Fibroblast of upper back skin (primary cell): ENCODE measurements at regions not wholly inside any gene's neighbourhood (a gene's known extent, or its start where the extent isn't known, plus 50 kb on each side); places are given as distances from the start of the nearest gene placed in this dataset.
A peak's percentile ranks its signal among the peaks of the same experiment; 100 is the strongest.

Experiments
- DNase-seq: peaks from one replicate; pipeline ENCODE4 v3.0.0-alpha.2; 2013

- DNase-seq, result no peak
These were observed 124.1 kb upstream of the CDH19 start for GRCh38 chr18:66727991-66728390.

GRCh38 chr18:66724664-66725356 lies 120.9 kb upstream of the CDH19 start:
- no peak for DNase-seq

GRCh38 chr18:66722671-66723070 lies 118.8 kb upstream of the CDH19 start:
- DNase-seq, result no peak

GRCh38 chr18:66708646-66709045 lies 104.8 kb upstream of the CDH19 start:
- DNase-seq, result no peak

DNA sequence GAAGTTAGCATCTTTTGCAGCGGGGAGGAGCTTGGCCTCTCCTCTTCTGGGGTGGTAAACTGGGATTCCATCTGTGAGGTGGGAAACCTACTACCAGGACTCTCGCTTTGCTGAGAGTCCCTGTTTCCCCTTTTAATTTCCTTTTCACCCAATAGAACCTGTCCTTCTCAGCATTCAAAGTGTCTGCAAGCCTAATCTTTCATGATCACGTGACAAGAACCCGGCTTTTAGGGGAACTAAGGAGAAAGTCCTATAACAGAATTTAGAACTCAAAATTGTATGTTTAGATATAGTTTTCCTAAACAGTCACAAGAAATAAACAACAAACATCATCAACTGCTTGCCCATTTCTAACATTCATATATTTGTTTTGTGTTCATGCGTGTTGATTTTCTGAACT lies 103.6 kb upstream of the CDH19 start:
- no peak for DNase-seq

DNA sequence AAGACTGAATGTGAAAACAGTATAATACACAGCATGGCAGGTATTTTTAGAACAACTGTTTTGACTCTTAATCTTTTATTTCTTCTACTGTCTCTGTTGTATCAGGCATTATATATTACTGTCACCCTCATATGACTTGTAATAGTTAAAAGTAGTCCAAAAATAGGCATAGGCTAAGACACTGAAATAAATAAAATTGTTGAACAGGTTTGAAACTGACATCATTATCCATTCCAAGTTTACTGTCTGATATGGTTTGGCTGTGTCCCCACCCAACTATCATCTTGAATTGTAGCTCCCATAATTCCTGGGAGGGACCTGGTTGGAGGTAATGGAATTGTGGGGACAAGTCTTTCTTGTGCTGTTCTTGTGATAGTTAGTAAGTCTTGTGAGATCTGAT lies 91.4 kb upstream of the CDH19 start:
- DNase-seq, result no peak

DNA sequence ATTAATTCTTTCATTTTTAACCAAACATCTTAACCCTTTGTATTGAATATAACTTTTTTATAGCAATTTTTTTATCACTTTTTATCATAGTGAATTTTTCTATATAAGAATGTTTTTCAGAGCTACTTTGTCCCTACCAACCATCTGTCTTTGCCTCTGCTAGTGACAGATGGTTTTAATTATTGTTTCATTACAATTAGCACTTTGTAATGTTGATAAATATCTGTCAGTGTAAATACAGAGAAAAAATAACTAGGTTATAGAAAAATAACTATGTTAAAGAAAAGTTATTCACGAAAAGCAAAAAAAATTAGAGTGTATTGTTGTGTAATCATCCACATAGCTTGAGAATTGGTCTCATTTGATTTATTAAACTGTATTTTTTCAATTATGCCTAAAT lies 91.0 kb upstream of the CDH19 start:
- DNase-seq, result no peak

DNA sequence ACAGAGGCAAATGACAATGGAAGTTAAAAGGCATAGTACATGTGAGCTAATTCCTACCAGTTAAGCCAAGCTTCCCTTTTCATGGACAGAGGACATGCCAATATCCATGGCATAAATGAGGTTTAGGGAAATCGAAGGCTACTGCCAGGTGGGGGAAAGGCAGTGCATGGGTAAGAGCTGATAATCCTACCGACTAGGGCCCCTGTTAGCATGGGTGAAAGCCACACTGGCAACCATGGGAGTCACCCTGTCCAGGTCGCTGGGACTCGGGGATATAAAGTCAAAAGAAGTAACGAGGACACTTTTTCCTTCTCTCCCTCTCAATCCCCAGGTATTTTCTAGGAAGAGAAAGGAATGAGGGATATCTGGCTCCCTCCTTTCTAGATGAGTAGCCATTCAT lies 83.7 kb upstream of the CDH19 start:
- DNase-seq, result no peak

DNA sequence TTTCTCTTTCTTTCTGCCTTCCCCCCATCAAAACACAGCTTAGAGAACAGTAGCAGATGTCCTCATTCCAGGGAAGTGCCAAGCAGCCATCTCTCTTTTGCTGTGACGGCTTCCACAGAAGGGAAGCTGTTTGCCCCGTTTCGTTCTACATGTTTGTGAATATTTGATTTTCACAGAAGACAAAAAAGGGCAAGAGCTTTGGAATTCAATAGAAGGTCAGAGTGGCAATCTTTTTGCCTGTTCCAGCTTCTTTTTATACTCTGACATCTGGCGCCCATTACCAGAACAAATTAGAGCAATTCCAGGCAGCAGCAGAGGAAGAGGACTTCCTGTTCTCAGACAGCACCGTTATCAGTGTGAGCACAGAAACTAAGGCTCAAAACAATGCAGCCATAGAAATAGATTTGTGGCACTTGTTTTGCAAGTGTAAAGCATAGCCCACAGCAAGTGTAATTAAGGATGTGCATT lies 79.0 kb upstream of the CDH19 start:
- DNase-seq, result peak; percentile 11

GRCh38 chr18:66676699-66677098 lies 72.8 kb upstream of the CDH19 start:
- no peak for DNase-seq

DNA sequence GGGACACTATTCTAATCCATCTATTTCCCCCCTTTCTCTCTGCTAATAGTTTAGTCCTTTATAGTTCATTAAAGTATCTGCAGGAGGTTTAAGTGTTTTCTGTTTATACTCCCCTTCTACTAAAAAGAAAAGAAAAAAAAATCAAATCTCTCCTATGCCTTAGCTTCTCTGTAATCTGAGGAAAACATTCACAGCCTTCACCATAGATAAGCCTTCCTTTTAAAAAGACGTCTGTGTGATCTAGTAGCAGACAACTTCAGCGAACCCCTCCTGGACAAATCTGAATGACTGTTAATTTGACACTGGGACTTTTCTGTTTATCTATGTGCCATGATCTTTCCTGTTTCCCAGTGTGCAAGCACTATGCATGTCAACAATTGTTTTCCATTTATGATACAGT lies 70.4 kb upstream of the CDH19 start:
- no peak for DNase-seq

GRCh38 chr18:66668706-66669105 lies 64.8 kb upstream of the CDH19 start:
- no peak for DNase-seq

DNA sequence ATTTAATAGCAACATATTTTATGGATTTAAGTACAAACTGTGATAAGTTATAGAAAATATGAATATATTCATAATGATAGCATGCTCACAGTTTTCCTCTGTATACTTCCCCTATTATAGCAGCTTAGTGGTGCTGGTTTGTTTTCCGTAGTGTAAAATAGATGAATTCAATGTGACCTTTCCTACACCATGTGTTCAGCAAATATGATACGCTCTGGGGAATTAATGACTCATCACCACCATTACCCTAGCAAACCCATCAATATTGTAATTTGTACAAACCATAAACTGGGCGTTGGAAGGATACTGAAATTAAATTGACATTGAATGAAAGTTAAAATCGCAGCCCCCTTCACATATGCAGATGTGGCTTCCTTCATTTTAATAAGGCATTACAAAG lies 58.7 kb upstream of the CDH19 start:
- no peak for DNase-seq

GRCh38 chr18:66655407-66655806 lies 51.5 kb upstream of the CDH19 start:
- no peak for DNase-seq
